GM12873 (cell line): ENCODE measurements at regions not wholly inside any gene's neighbourhood (a gene's known extent, or its start where the extent isn't known, plus 50 kb on each side); places are given as distances from the start of the nearest gene placed in this dataset.

ENCODE experiments used
- CTCF ChIP-seq: IDR thresholded peaks from 2 replicates; pipeline ENCODE4 v1.5.1; 2012; ENCODE audit warnings: low read depth, mild to moderate bottlenecking, moderate library complexity, low read length, control low read depth; ENCODE audit not compliant: insufficient read depth; ENCODE audit errors: missing control alignments

- no peak for TF ChIP-seq CTCF
These were observed 109.7 kb downstream of the PPIAL4G start for GRCh38 chr1:148373192-148373925.

- no peak for TF ChIP-seq CTCF
These were observed 110.4 kb downstream of the PPIAL4G start for GRCh38 chr1:148372731-148373130.

GRCh38 chr1:148371551-148371994 is 111.5 kb downstream of the PPIAL4G start:
- peak; percentile 76 for TF ChIP-seq CTCF

GRCh38 chr1:148367596-148367995 is 115.5 kb downstream of the PPIAL4G start:
- no peak for TF ChIP-seq CTCF

GRCh38 chr1:148363439-148363810 is 119.7 kb downstream of the PPIAL4G start:
- TF ChIP-seq CTCF = no peak

- no peak for TF ChIP-seq CTCF
These were observed 120.3 kb downstream of the PPIAL4G start for GRCh38 chr1:148362626-148363438.

GRCh38 chr1:148362216-148362611 is 120.9 kb downstream of the PPIAL4G start:
- no peak for TF ChIP-seq CTCF
